H1 (cell line): ENCODE measurements at regions not wholly inside any gene's neighbourhood (a gene's known extent, or its start where the extent isn't known, plus 50 kb on each side); places are given as distances from the start of the nearest gene placed in this dataset.

Experiments used
- CTCF ChIA-PET: fragments of 300-600 bp; sonication (Branson Sonifier 250); formaldehyde crosslinking; loops from one replicate; lab custom pipeline; 2021; ENCODE audit not compliant: partially characterized antibody; lab: Charles Lee
- POLR2A ChIA-PET: fragments of 300-600 bp; sonication (Branson Sonifier 250); formaldehyde crosslinking; loops from one replicate; lab custom pipeline; 2021; ENCODE audit warnings: inconsistent platforms; ENCODE audit not compliant: partially characterized antibody; lab: Charles Lee
- DNase-seq, 2 experiments: peaks; one replicate each; pipeline versions ENCODE4 v3.0.0 to v3.0.0-alpha.2; 2010 to 2022; ENCODE audit warnings: low spot score in 2 of 2, low read depth in 1 of 2, mixed read lengths in 1 of 2
- FAIRE-seq: peaks from 2 replicates; lab custom pipeline; 2011; peaks lifted over from hg19 to GRCh38; lab: Jason Lieb, UNC
- H2AFZ ChIP-seq: 2 replicates; pipeline ENCODE4 v1.8.1; 2012; ENCODE audit warnings: low read length, inconsistent platforms
- H2AK5ac ChIP-seq: 2 replicates; pipeline ENCODE4 v1.6.1; 2013; ENCODE audit warnings: low read depth, low read length
- H2BK120ac ChIP-seq: replicated peaks from 2 replicates; pipeline ENCODE3; 2013; ENCODE audit warnings: low read depth, low read length, inconsistent platforms
- H2BK12ac ChIP-seq: 2 replicates; pipeline ENCODE4 v1.6.1; 2013; ENCODE audit warnings: low read depth, low read length
- H2BK15ac ChIP-seq: 2 replicates; pipeline ENCODE4 v1.6.1; 2013; ENCODE audit warnings: low read length
- H2BK20ac ChIP-seq: 2 replicates; pipeline ENCODE4 v1.6.1; 2013; ENCODE audit warnings: low read length
- H2BK5ac ChIP-seq: 2 replicates; pipeline ENCODE4 v1.6.1; 2013; ENCODE audit warnings: low read depth, low read length
- H3K14ac ChIP-seq: 2 replicates; pipeline ENCODE4 v1.6.1; 2013; ENCODE audit warnings: inconsistent platforms; ENCODE audit not compliant: insufficient read length
- H3K18ac ChIP-seq: 2 replicates; pipeline ENCODE4 v1.6.1; 2013; ENCODE audit warnings: low read length; ENCODE audit errors: extremely low read depth
- H3K23ac ChIP-seq: 2 replicates; pipeline ENCODE4 v1.6.1; 2013; ENCODE audit warnings: inconsistent platforms; ENCODE audit not compliant: insufficient read length
- H3K23me2 ChIP-seq: 2 replicates; pipeline ENCODE4 v1.6.1; 2013; ENCODE audit warnings: low read depth, low read length
- H3K27ac ChIP-seq: 2 replicates; pipeline ENCODE4 v1.6.1; 2011; ENCODE audit warnings: low read depth, low read length, inconsistent platforms
- H3K27me3 ChIP-seq, 4 experiments: replicated peaks in 1 of 4; 1 replicate in 1 of 4; 2 replicates in 3 of 4; pipeline versions ENCODE4 v1.6.1 to v1.8.1; 2011 to 2013; ENCODE audit warnings: low read length in 3 of 4, mild to moderate bottlenecking in 3 of 4, inconsistent platforms in 2 of 4, mixed read lengths in 2 of 4, moderate library complexity in 1 of 4; ENCODE audit not compliant: control insufficient read depth in 3 of 4, insufficient read depth in 3 of 4; ENCODE audit errors: extremely low read depth in 1 of 4
- H3K36me3 ChIP-seq, 4 experiments: 2 replicates each; pipeline versions ENCODE4 v1.6.1 to v1.8.1; 2011 to 2013; ENCODE audit warnings: mild to moderate bottlenecking in 4 of 4, low read length in 3 of 4, moderate library complexity in 2 of 4, control low read depth in 1 of 4, inconsistent platforms in 1 of 4; ENCODE audit not compliant: insufficient read depth in 4 of 4, control insufficient read depth in 2 of 4
- H3K4ac ChIP-seq: replicated peaks from 2 replicates; pipeline ENCODE3; 2013; ENCODE audit warnings: low read length, low read depth, mixed read lengths, inconsistent platforms; ENCODE audit not compliant: insufficient read length
- H3K4me1 ChIP-seq, 4 experiments: replicated peaks in 1 of 4; 1 replicate in 1 of 4; 2 replicates in 3 of 4; pipeline versions ENCODE4 v1.6.1 to v1.8.1; 2011 to 2013; ENCODE audit warnings: low read length in 3 of 4, inconsistent platforms in 2 of 4, mixed read lengths in 1 of 4; ENCODE audit not compliant: insufficient read depth in 4 of 4, control insufficient read depth in 3 of 4
- H3K4me2 ChIP-seq, 2 experiments: 2 replicates each; pipeline versions ENCODE4 v1.6.1 to v1.8.1; 2011 to 2013; ENCODE audit warnings: low read depth in 2 of 2, low read length in 2 of 2, control low read depth in 1 of 2, inconsistent platforms in 1 of 2, mild to moderate bottlenecking in 1 of 2; ENCODE audit not compliant: insufficient read depth in 1 of 2
- H3K4me3 ChIP-seq, 4 experiments: fragments of 200-600, 300-600 bp in 1 of 4; sonication (generic), shearing (Covaris generic), sonication (Bioruptor Twin) in 1 of 4; 2 replicates each; pipeline versions ENCODE4 v1.5.1 to v1.8.1; 2011 to 2016; ENCODE audit warnings: low read length in 4 of 4, low read depth in 3 of 4, control low read depth in 2 of 4, inconsistent platforms in 2 of 4, mild to moderate bottlenecking in 2 of 4, mixed read lengths in 1 of 4, moderate library complexity in 1 of 4; ENCODE audit not compliant: insufficient read depth in 2 of 4; ENCODE audit errors: extremely low read depth in 1 of 4
- H3K56ac ChIP-seq: replicated peaks from 2 replicates; pipeline ENCODE3; 2013; ENCODE audit warnings: low read depth, mild to moderate bottlenecking, mixed read lengths, low read length, inconsistent platforms; ENCODE audit not compliant: insufficient read length
- H3K79me1 ChIP-seq: 2 replicates; pipeline ENCODE4 v1.6.1; 2013; ENCODE audit warnings: low read depth, low read length, control low read depth
- H3K79me2 ChIP-seq, 2 experiments: 2 replicates each; pipeline versions ENCODE4 v1.6.1 to v1.8.1; 2012 to 2013; ENCODE audit warnings: low read length in 2 of 2, mild to moderate bottlenecking in 2 of 2, inconsistent platforms in 1 of 2; ENCODE audit not compliant: insufficient read depth in 2 of 2, control insufficient read depth in 1 of 2
- H3K9ac ChIP-seq, 4 experiments: replicated peaks in 1 of 4; 1 replicate in 1 of 4; 2 replicates in 3 of 4; pipeline versions ENCODE4 v1.6.1 to v1.8.1; 2011 to 2013; ENCODE audit warnings: low read depth in 3 of 4, low read length in 3 of 4, control low read depth in 2 of 4, mild to moderate bottlenecking in 2 of 4, moderate library complexity in 2 of 4, inconsistent platforms in 1 of 4; ENCODE audit errors: extremely low read depth in 1 of 4
- H3K9me3 ChIP-seq, 2 experiments: 2 replicates each; pipeline versions ENCODE4 v1.6.1 to v1.8.1; 2012 to 2013; ENCODE audit warnings: mild to moderate bottlenecking in 2 of 2, moderate library complexity in 2 of 2, control low read depth in 1 of 2, inconsistent platforms in 1 of 2, low read depth in 1 of 2, low read length in 1 of 2, mixed read lengths in 1 of 2; ENCODE audit not compliant: insufficient read depth in 2 of 2
- H4K20me1 ChIP-seq, 2 experiments: replicated peaks in 1 of 2; 2 replicates each; pipeline versions ENCODE3 to v1.8.1; 2011 to 2013; ENCODE audit warnings: inconsistent platforms in 2 of 2, low read length in 2 of 2, mild to moderate bottlenecking in 1 of 2; ENCODE audit not compliant: insufficient read depth in 2 of 2, control insufficient read depth in 1 of 2
- H4K5ac ChIP-seq: 2 replicates; pipeline ENCODE4 v1.6.1; 2013; ENCODE audit warnings: low read length, low read depth, mixed read lengths, inconsistent platforms; ENCODE audit not compliant: insufficient read length
- H4K8ac ChIP-seq: 2 replicates; pipeline ENCODE4 v1.8.0; 2013; ENCODE audit warnings: mild to moderate bottlenecking, moderate library complexity, low read length, inconsistent platforms; ENCODE audit not compliant: insufficient read depth; ENCODE audit errors: extremely low read depth
- H4K91ac ChIP-seq: replicated peaks from 2 replicates; pipeline ENCODE3; 2013; ENCODE audit warnings: low read length, mixed read lengths, inconsistent platforms; ENCODE audit not compliant: insufficient read length
- BCL11A ChIP-seq, 2 experiments: IDR thresholded peaks; one replicate each; pipeline ENCODE4 v1.6.1; 2011; ENCODE audit warnings: low read depth in 2 of 2, low read length in 2 of 2, mild to moderate bottlenecking in 2 of 2
- CTBP2 ChIP-seq: IDR thresholded peaks from 2 replicates; pipeline ENCODE4 v1.7.0; 2011; ENCODE audit warnings: borderline replicate concordance, mild to moderate bottlenecking, moderate library complexity, mixed read lengths, low read length; ENCODE audit not compliant: insufficient read depth, insufficient read length
- CTCF ChIP-seq, 3 experiments: IDR thresholded peaks; 1 replicate in 2 of 3; 2 replicates in 1 of 3; pipeline versions ENCODE4 v1.5.1 to v1.6.1; 2011; ENCODE audit warnings: low read length in 3 of 3, mild to moderate bottlenecking in 3 of 3, inconsistent platforms in 2 of 3, low read depth in 1 of 3, moderate library complexity in 1 of 3; ENCODE audit not compliant: insufficient read depth in 1 of 3; ENCODE audit errors: control extremely low read depth in 1 of 3
- HDAC2 ChIP-seq, 2 experiments: fragments of 300-600 bp in 1 of 2; sonication (generic) in 1 of 2; IDR thresholded peaks; 2 replicates each; pipeline ENCODE4 v1.6.1; 2011 to 2012; ENCODE audit warnings: low read depth in 2 of 2, low read length in 2 of 2, mild to moderate bottlenecking in 2 of 2, moderate library complexity in 2 of 2, borderline replicate concordance in 1 of 2, inconsistent platforms in 1 of 2
- KDM4A ChIP-seq: IDR thresholded peaks from one replicate; pipeline ENCODE4 v1.7.1; 2012; ENCODE audit warnings: low read depth, mild to moderate bottlenecking, moderate library complexity, low read length, inconsistent platforms; ENCODE audit not compliant: severe bottlenecking
- MAFK ChIP-seq: IDR thresholded peaks from 2 replicates; pipeline ENCODE4 v1.6.1; 2012; ENCODE audit warnings: low read depth, mild to moderate bottlenecking, improper control_type of control experiment, low read length
- RFX5 ChIP-seq: IDR thresholded peaks from 2 replicates; pipeline ENCODE4 v1.6.1; 2011; ENCODE audit warnings: low read depth, low read length, improper control_type of control experiment, borderline replicate concordance
- TAF7 ChIP-seq: optimal IDR thresholded peaks from 2 replicates; pipeline ENCODE3; 2011; ENCODE audit warnings: low read depth, mild to moderate bottlenecking, inconsistent platforms, low read length, moderate library complexity, borderline replicate concordance
- WGBS, 2 experiments: shearing (Covaris generic) in 1 of 2; methylation state at CpG; one replicate each; pipeline versions ENCODE4 v1.1.6 to v1.1.7; 2013 to 2015; ENCODE audit warnings: low lambda C conversion rate in 2 of 2, mixed read lengths in 2 of 2, inconsistent platforms in 1 of 2, low coverage in 1 of 2, missing lambda C conversion rate in 1 of 2; ENCODE audit not compliant: insufficient replicate concordance in 2 of 2, insufficient coverage in 1 of 2, insufficient read length in 1 of 2; ENCODE audit errors: extremely low coverage in 1 of 2, missing lambda C conversion rate in 1 of 2; 5-methylcytosine and 5-hydroxymethylcytosine counted together
- TF ChIP-seq, protein P1 (sequence below): IDR thresholded peaks from 2 replicates; pipeline ENCODE4 v1.6.1; 2012; ENCODE audit warnings: inconsistent platforms

DNA sequence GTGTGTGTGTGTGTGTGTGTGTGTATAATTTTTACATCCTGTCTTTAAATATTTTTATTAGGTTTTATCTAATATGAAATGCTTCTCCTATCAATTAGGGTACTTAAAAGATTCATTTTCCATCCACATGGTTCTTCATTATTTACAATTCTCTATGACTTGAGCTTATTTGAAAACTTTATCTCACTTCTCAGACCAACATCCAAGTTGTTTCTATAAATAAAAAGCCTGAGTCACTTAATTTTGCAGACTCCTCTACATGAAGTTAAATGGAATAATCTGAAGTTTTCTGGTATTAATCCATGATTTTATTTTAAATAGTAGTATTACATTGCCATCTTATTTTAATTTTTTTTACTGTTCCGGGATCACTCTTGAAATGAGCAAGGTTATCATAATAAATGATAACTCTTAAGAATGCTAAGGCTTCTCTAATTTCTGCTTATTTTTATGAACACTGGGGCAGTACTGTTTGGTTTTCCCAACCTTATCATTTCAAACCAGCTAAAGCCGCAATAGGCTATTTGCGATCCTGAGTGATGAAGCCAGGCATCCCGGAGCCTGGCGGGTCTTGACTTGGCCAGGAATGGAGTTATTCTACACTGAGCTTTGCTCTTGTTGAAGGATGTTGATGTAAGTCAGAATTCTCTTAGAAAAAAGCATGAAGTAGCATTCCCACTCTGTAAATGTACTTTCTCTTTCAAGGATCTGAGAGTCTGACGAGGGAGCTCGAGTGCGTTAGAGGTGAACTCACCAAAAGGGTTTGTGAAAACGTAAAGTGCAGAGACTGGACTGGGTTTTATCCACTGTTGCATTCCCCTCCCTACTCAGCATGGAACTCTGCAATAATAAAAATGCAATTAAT is 220.2 kb upstream of the LRTM1 start:
- no peak overlapping the region for H3K18ac ChIP-seq
- H3K9ac ChIP-seq, result no peak overlapping the region
- H3K56ac ChIP-seq, result no peak overlapping the region
- H2AFZ ChIP-seq, result no peak overlapping the region
- no peak overlapping the region for H2BK5ac ChIP-seq
- POLR2A ChIA-PET, result no interaction called here
- no peak overlapping the region for H3K14ac ChIP-seq
- H3K27ac ChIP-seq, result no peak overlapping the region
- no peaks in the 10 kb centered on the region for H3K79me2 ChIP-seq
- CTCF ChIA-PET, result interaction anchor here (0.6 to 0.9 kb wide), 3 partner anchors 33 to 217 kb away, joined by 3 to 4 read pairs (median 3); no protein-coding TSS in a partner anchor
- no peak overlapping the region for H2BK12ac ChIP-seq
- FAIRE-seq, result no peak
- H4K20me1 ChIP-seq, result no peaks in the 10 kb centered on the region
- H3K4me3 ChIP-seq, result no peak overlapping the region
- H3K23me2 ChIP-seq, result no peaks in the 10 kb centered on the region; the same call in 1 of the 2 replicates
- no peak overlapping the region for H4K8ac ChIP-seq
- H3K4ac ChIP-seq, result no peak overlapping the region
- DNase-seq, result no peak
- H3K79me1 ChIP-seq, result no peaks in the 10 kb centered on the region
- H3K4me1 ChIP-seq, result no peaks in the 10 kb centered on the region
- H2BK20ac ChIP-seq, result no peak overlapping the region
- H3K23ac ChIP-seq, result no peak overlapping the region
- H3K27me3 ChIP-seq, result no peaks in the 10 kb centered on the region
- H4K5ac ChIP-seq, result no peak overlapping the region
- no peaks in the 10 kb centered on the region for H3K36me3 ChIP-seq
- H3K9me3 ChIP-seq, result no peaks in the 10 kb centered on the region
- no peak overlapping the region for H2AK5ac ChIP-seq
- 95% methylated on average over 9 of the region's 9 CpGs; no CpG with 5 or more reads in 1 of the 2 experiments for WGBS, 2 experiments
- H3K4me2 ChIP-seq, result no peak overlapping the region
- H2BK120ac ChIP-seq, result no peak overlapping the region
- no peak overlapping the region for H4K91ac ChIP-seq
- H2BK15ac ChIP-seq, result no peak overlapping the region
- TF ChIP-seq CTCF (IDR thresholded peaks at IDR 0.05; ENCODE audit: control extremely low read depth in 1 of 3, insufficient read depth in 1 of 3, low read depth in 1 of 3, low read length in 3 of 3), result no peak
- TF ChIP-seq HDAC2 (IDR thresholded peaks at IDR 0.05; ENCODE audit: borderline replicate concordance in 1 of 2, low read depth in 2 of 2, low read length in 2 of 2), result no peak
- no peak for TF ChIP-seq TAF7
- TF ChIP-seq KDM4A, result no peak
- no peak for TF ChIP-seq BCL11A (IDR thresholded peaks at IDR 0.05; ENCODE audit: low read depth in 2 of 2, low read length in 2 of 2)
- TF ChIP-seq MAFK, result no peak
- no peak for TF ChIP-seq CTBP2
- TF ChIP-seq RFX5, result no peak
- TF ChIP-seq, protein P1, sequence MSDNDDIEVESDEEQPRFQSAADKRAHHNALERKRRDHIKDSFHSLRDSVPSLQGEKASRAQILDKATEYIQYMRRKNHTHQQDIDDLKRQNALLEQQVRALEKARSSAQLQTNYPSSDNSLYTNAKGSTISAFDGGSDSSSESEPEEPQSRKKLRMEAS, result no peak
